Heart right ventricle (tissue), 16 donors: ENCODE measurements at regions not wholly inside any gene's neighbourhood (a gene's known extent, or its start where the extent isn't known, plus 50 kb on each side); places are given as distances from the start of the nearest gene placed in this dataset.

Experiments
- ATAC-seq, 8 donors: fragments of 200-7000 bp; cut with Tn5 transposase; one replicate each; pipeline ENCODE4 v1.9.1; 2020; ENCODE audit warnings: mild to moderate bottlenecking in 8 of 8, moderate library complexity in 8 of 8, moderate number of reproducible peaks in 1 of 8
- DNase-seq, 2 donors: peaks; one replicate each; pipeline ENCODE4 v3.0.0-alpha.2; 2020
- H3K27ac ChIP-seq, 10 donors: fragments of 200-600 bp; sonication (generic) in 2 of 10; one replicate each; pipeline versions ENCODE4 v1.5.0 to v1.8.0; 2020 to 2022; ENCODE audit warnings: mild to moderate bottlenecking in 3 of 10
- H3K27me3 ChIP-seq, 7 donors: fragments of 200-600 bp; one replicate each; pipeline ENCODE4 v1.8.0; 2021 to 2022; ENCODE audit warnings: mild to moderate bottlenecking in 2 of 7
- H3K36me3 ChIP-seq, 9 donors: fragments of 200-600 bp; sonication (generic) in 1 of 9; one replicate each; pipeline versions ENCODE4 v1.5.0 to v1.8.0; 2020 to 2022; ENCODE audit warnings: mild to moderate bottlenecking in 2 of 9
- H3K4me1 ChIP-seq, 9 donors: fragments of 200-600 bp; sonication (generic) in 1 of 9; one replicate each; pipeline versions ENCODE4 v1.5.0 to v1.8.0; 2020 to 2022; ENCODE audit warnings: mild to moderate bottlenecking in 4 of 9
- H3K4me3 ChIP-seq, 10 donors: fragments of 200-600 bp; sonication (generic) in 2 of 10; one replicate each; pipeline versions ENCODE4 v1.5.0 to v1.8.0; 2020 to 2022; ENCODE audit warnings: mild to moderate bottlenecking in 7 of 10, moderate library complexity in 2 of 10
- H3K9me3 ChIP-seq, 11 donors: fragments of 200-600 bp in 10 of 11; sonication (generic) in 2 of 11; one replicate each; pipeline versions ENCODE4 v1.5.0 to v1.8.0; 2013 to 2022; ENCODE audit warnings: mild to moderate bottlenecking in 2 of 11, control low read depth in 1 of 11, moderate library complexity in 1 of 11
- WGBS, 2 donors: extraction: QIAGEN DNeasy Blood & Tissue Kit; methylation state at CpG; one replicate each; pipeline ENCODE4 v1.1.7; 2013; ENCODE audit warnings: inconsistent platforms in 1 of 2; 5-methylcytosine and 5-hydroxymethylcytosine counted together
- intact Hi-C, 10 donors: fragments of 100-400 bp; cut with DNase I; formaldehyde crosslinking; loops; one replicate each; pipeline versions ENCODE4 v1.11.1 to v1.14.2; 2022
- TF ChIP-seq, protein P1 (sequence below), 9 donors: fragments of 200-600 bp; sonication (generic) in 2 of 9; IDR thresholded peaks; one replicate each; pipeline versions ENCODE4 v1.5.0 to v1.8.0; 2021 to 2022; ENCODE audit warnings: antibody characterized with exemption in 9 of 9, mild to moderate bottlenecking in 5 of 9, moderate library complexity in 1 of 9
- donor health status: Arrhythmogenic right ventricular cardiomyopathy.
- donor health status: ischemic (EF 13 %, LVEDD 7.1; RV severe dilation, severe dysfunction).
- donor health status: healthy with polysubstance abuse.
- donor health status: DM: no; HTN: yes; CAD: no.
- donor health status: DM: no; HTN: no; CAD: no.
- donor health status: ischemic (EF 25% LVEDD 6.9; RV normal size, moderate dysfunction).
- donor health status: ischemic (EF 25% LVEDD 5.7; RV mildly dilated, moderate dysfunction).
- donor health status: healthy.
- donor health status: DM: yes; HTN: yes; CAD: no.
- donor health status: Ischemic cardiomyopathy.
- donor health status: ischemic (EF 35%, LVEDD 5.7; RV mildly dilated, moderate dysfunction).
- donor health status: nonischemic (EF 11% LVEDD 7.7; RV severe dilation, severe dysfunction).
- donor health status: DM: yes; HTN: yes; CAD: no.
- donor health status: PGD.
- donor health status: ischemic (EF 29% LVEDD 5.4; RV normal size, mild dysfunction).
- donor health status: nonischemic (EF 23%, LVEDD 6.1; RV moderate dilation, normal function).

DNA sequence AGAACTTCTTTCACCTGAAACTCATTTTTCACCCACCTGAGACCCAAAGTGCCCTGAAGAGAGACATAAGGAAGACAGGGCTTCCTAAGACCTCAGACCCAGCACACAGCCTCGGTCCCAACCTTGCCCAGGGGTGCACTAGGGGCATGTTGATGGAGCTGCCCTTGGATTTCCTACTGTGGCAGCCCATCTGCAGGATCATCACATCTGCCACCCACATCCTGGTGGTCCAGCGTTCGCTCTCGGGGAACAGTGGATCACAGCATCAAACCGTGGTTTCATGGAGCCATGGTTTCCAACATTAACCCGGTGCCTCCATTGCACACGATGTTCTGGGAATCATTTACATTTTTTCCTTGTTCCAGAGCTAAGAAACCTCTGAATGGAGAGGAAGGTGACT is 186.4 kb downstream of the TFCP2L1 start:
- 91 to 92% methylated on average over 7 of the region's 7 CpGs for WGBS, 2 donors
- Histone ChIP-seq H3K4me1 (peaks cover 0 to 13% (median 0%) of the 10 kb centered on the region in 9 donors), H3K27ac (no peak overlapping the region), H3K9me3 (no peaks in the 10 kb centered on the region), H3K4me3 (no peak overlapping the region), H3K36me3 (no peaks in the 10 kb centered on the region), H3K27me3 (peaks cover 0 to 15% (median 0%) of the 10 kb centered on the region in 7 donors)
- TF ChIP-seq, protein P1, sequence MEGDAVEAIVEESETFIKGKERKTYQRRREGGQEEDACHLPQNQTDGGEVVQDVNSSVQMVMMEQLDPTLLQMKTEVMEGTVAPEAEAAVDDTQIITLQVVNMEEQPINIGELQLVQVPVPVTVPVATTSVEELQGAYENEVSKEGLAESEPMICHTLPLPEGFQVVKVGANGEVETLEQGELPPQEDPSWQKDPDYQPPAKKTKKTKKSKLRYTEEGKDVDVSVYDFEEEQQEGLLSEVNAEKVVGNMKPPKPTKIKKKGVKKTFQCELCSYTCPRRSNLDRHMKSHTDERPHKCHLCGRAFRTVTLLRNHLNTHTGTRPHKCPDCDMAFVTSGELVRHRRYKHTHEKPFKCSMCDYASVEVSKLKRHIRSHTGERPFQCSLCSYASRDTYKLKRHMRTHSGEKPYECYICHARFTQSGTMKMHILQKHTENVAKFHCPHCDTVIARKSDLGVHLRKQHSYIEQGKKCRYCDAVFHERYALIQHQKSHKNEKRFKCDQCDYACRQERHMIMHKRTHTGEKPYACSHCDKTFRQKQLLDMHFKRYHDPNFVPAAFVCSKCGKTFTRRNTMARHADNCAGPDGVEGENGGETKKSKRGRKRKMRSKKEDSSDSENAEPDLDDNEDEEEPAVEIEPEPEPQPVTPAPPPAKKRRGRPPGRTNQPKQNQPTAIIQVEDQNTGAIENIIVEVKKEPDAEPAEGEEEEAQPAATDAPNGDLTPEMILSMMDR (IDR thresholded peaks at IDR 0.05): no peak
- no peak for ATAC-seq
- no peak for DNase-seq
- intact Hi-C loops: loop anchor here in 5 of 10 donors (5.0 to 10.0 kb wide), 4 partner anchors 226 to 259 kb away; no protein-coding TSS in a partner anchor

DNA sequence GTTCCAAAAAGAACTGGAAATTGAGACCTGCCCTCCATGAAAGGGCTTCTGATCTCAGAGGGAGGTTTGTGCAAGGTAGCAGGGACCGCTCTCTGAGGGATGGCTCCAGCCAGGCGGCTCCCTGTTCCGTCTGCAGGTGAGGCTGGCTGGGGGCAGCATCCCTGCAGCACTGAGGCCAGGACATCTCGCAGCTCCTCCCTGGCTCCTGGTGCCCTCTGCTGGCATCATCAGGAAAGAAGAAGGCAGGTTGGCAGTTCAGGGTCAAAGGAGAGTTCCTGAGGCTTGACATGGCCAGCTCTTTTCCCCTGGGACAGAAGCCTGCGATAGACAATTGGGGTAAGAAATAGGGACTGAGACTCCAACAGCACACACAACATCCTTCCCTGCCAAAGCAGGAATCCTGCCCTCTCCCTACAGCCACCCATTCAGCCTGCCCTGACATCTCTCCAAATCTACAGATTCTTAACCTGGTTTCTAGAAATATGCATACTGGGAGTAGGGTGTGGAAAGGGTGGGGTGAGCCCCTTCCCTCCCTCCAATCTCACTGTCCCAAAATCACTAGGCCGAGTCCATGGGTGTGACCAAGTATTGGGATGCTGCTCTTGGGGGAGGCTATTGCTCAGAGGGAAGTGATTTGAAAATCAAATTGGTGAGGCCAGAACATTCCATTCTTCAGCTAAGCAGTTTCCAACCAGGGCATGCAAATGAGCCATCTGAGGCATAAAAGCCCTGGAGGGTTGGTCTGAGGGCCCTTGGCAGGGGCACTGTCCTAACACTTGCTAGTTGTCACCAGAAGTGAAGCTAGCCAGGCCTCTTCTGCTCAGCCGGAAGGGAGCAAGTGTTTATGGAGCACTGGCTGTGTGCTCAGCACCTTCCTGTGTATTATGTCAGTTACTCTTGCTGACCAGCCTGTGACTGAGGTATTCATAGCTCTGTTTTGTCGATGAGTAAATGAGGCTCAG is 185.4 kb downstream of the TFCP2L1 start:
- DNase-seq (peak in 1 of 2 donors; percentile 52), ATAC-seq (peak; percentile 82 to 95 (median 92))
- Histone ChIP-seq H3K27ac (peak overlapping the region in 6 of 10 donors; percentile 7 to 34 (median 18)), H3K9me3 (no peaks in the 10 kb centered on the region), H3K27me3 (peaks cover 0 to 15% (median 0%) of the 10 kb centered on the region in 7 donors), H3K4me1 (peaks cover 0 to 13% (median 0%) of the 10 kb centered on the region in 9 donors), H3K36me3 (no peaks in the 10 kb centered on the region), H3K4me3 (no peak overlapping the region)
- WGBS, 2 donors: 43 to 53% methylated on average over 8 of the region's 8 CpGs
- intact Hi-C loops: loop anchor here in 6 of 10 donors (5.0 to 10.0 kb wide), 5 partner anchors 198 to 258 kb away; no protein-coding TSS in a partner anchor
- TF ChIP-seq, protein P1 (IDR thresholded peaks at IDR 0.05): peak in 4 of 9 donors; percentile 13 to 31 (median 22)

DNA sequence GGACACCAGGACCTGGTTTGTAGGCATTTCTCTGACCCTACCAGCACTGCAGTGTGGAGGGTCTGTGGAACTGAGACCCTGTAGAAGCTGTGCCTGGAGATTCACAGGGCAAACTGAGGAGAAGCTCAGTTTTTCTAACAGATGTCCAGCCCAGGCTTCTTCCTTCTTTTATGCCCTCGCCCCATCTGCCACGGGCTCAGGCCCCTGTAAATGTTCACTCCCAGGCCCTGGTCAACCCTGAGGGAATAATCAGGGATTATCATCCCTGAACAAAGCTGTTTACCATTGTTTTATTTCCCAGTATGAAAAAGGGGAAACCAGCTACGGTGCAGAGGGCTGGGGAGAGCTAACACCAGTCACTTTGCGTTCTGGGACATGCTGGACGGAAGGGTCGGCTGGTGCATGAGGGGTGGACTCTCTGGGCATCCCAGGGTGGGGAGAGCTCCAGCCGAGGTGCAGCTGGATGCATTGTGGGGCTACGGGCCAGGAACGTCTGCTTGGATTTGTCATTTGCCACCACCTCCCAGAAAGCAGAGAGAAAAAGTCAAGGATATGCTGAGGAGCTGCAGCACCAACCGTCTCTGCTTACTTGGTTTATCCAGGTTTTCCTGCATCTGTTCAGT is 183.8 kb downstream of the TFCP2L1 start:
- intact Hi-C loops: loop anchor here in 1 of 10 donors (5.0 kb wide), 1 partner anchor 196 kb away; no protein-coding TSS in a partner anchor
- no peaks in the 10 kb centered on the region for H3K36me3 ChIP-seq

More for the DNA sequence above, 183.8 kb downstream of the TFCP2L1 start:
- WGBS, 2 donors: 75 to 84% methylated on average over 10 of the region's 10 CpGs
- ATAC-seq: no peak
- Histone ChIP-seq H3K27ac (no peak overlapping the region), H3K9me3 (no peaks in the 10 kb centered on the region), H3K4me1 (peaks cover 0 to 7% (median 0%) of the 10 kb centered on the region in 9 donors), H3K4me3 (no peak overlapping the region), H3K27me3 (peaks cover 0 to 9% (median 0%) of the 10 kb centered on the region in 7 donors)
- DNase-seq: no peak
- TF ChIP-seq, protein P1 (IDR thresholded peaks at IDR 0.05): no peak
